ENCODE measurements at regions not wholly inside any gene's neighbourhood (a gene's known extent, or its start where the extent isn't known, plus 50 kb on each side); places are given as distances from the start of the nearest gene placed in this dataset.

DNA sequence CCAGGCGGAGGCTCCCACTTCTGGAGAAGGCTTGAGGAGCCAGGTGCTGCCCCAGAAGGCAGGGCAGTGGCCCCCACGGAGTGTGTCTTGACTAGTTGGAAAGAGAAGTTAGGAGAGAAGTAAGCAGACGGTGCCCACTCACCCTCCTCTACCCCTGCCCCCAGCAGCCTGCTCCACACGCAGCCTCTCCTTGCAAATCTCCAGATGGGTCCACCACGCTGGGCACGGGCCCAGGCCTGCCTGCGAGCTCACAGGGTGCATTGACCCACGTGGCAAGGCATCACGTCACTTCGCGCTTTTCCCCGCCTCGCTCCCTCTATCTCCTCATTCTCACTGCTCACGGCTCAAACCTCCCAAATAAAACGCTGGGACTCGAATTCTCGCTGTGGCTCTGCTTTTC is 71.8 kb upstream of the RAB12 start:
- H3K27me3 ChIP-seq (ENCODE audit: control insufficient read depth, insufficient read depth, low read length), result peaks cover 2% of the 10 kb centered on the region; the same call in 1 of the 2 replicates
- H2BK15ac ChIP-seq (ENCODE audit: low read depth, low read length), result no peak overlapping the region
- in situ Hi-C loops (cut with MboI; ENCODE audit: low sequenced_read_pairs) (no loop called here), intact Hi-C loops (cut with micrococcal nuclease) (no loop called here), dilution Hi-C loops (cut with HindIII; ENCODE audit: low sequenced_read_pairs, unreplicated experiment) (no loop called here)
- ChIA-PET POLR2A (ENCODE audit: unreplicated experiment) (interaction anchor here (0.5 kb wide), 1 partner anchor 127 kb away, joined by 3 read pairs; no protein-coding TSS in a partner anchor), CTCF (no interaction called here)
- H3K36me3 ChIP-seq (ENCODE audit: control insufficient read depth, insufficient read depth, low read length), result no peaks in the 10 kb centered on the region
- H3K9me1 ChIP-seq (ENCODE audit: insufficient read depth, low read length), result no peaks in the 10 kb centered on the region
- no peak overlapping the region for H3K4me2 ChIP-seq (ENCODE audit: low read depth, low read length)
- H2BK120ac ChIP-seq (ENCODE audit: low read depth, low read length), result no peak overlapping the region
- H2AK9ac ChIP-seq (replicated peaks; ENCODE audit: low read depth, low read length, poor library complexity), result no peak overlapping the region
- no peak overlapping the region for H3K56ac ChIP-seq (ENCODE audit: extremely low read depth, insufficient read depth, low read length)
- TF ChIP-seq NFE2L2 (IDR thresholded peaks at IDR 0.05; ENCODE audit: low read depth, low read length) (no peak), MXI1 (IDR thresholded peaks at IDR 0.05; ENCODE audit: borderline replicate concordance, low read depth, low read length) (no peak), CEBPB (IDR thresholded peaks at IDR 0.05; ENCODE audit: low read depth, low read length) (no peak), FOS (IDR thresholded peaks at IDR 0.05; ENCODE audit: low read depth, low read length) (no peak), SMC3 (IDR thresholded peaks at IDR 0.05; ENCODE audit: low read depth, low read length) (no peak), MAFK (IDR thresholded peaks at IDR 0.05; ENCODE audit: low read depth, low read length) (no peak), RFX5 (IDR thresholded peaks at IDR 0.05; ENCODE audit: low read depth, low read length) (no peak), BHLHE40 (IDR thresholded peaks at IDR 0.05; ENCODE audit: low read depth, low read length) (no peak), RCOR1 (IDR thresholded peaks at IDR 0.05; ENCODE audit: insufficient replicate concordance, low read length) (no peak), RAD21 (IDR thresholded peaks at IDR 0.05; ENCODE audit: low read length) (no peak), MAZ (IDR thresholded peaks at IDR 0.05; ENCODE audit: borderline replicate concordance, low read depth, low read length) (no peak), POLR2A (IDR thresholded peaks at IDR 0.05; ENCODE audit: low read depth, low read length) (no peak), CHD1 (IDR thresholded peaks at IDR 0.05; ENCODE audit: low read depth, low read length) (no peak)
- TF ChIP-seq, protein P1, sequence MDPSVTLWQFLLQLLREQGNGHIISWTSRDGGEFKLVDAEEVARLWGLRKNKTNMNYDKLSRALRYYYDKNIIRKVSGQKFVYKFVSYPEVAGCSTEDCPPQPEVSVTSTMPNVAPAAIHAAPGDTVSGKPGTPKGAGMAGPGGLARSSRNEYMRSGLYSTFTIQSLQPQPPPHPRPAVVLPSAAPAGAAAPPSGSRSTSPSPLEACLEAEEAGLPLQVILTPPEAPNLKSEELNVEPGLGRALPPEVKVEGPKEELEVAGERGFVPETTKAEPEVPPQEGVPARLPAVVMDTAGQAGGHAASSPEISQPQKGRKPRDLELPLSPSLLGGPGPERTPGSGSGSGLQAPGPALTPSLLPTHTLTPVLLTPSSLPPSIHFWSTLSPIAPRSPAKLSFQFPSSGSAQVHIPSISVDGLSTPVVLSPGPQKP (IDR thresholded peaks at IDR 0.05; ENCODE audit: borderline replicate concordance, low read depth, low read length), result no peak
- TF ChIP-seq, protein P2, sequence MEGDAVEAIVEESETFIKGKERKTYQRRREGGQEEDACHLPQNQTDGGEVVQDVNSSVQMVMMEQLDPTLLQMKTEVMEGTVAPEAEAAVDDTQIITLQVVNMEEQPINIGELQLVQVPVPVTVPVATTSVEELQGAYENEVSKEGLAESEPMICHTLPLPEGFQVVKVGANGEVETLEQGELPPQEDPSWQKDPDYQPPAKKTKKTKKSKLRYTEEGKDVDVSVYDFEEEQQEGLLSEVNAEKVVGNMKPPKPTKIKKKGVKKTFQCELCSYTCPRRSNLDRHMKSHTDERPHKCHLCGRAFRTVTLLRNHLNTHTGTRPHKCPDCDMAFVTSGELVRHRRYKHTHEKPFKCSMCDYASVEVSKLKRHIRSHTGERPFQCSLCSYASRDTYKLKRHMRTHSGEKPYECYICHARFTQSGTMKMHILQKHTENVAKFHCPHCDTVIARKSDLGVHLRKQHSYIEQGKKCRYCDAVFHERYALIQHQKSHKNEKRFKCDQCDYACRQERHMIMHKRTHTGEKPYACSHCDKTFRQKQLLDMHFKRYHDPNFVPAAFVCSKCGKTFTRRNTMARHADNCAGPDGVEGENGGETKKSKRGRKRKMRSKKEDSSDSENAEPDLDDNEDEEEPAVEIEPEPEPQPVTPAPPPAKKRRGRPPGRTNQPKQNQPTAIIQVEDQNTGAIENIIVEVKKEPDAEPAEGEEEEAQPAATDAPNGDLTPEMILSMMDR (conservative IDR thresholded peaks at IDR 0.05; ENCODE audit: low read depth, low read length), result no peak
- TF ChIP-seq, protein P3, sequence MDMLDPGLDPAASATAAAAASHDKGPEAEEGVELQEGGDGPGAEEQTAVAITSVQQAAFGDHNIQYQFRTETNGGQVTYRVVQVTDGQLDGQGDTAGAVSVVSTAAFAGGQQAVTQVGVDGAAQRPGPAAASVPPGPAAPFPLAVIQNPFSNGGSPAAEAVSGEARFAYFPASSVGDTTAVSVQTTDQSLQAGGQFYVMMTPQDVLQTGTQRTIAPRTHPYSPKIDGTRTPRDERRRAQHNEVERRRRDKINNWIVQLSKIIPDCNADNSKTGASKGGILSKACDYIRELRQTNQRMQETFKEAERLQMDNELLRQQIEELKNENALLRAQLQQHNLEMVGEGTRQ (IDR thresholded peaks at IDR 0.05; ENCODE audit: low read depth, low read length), result no peak
- ATAC-seq (ENCODE audit: low read depth) (no peak), DNase-seq (no peak)
- H3K9ac ChIP-seq (ENCODE audit: low read depth, low read length), result no peak overlapping the region
- H2AK5ac ChIP-seq (ENCODE audit: low read depth, low read length), result no peak overlapping the region
- H3K23ac ChIP-seq (ENCODE audit: low read depth, low read length), result no peak overlapping the region
- H4K20me1 ChIP-seq (ENCODE audit: insufficient read depth, low read length), result no peaks in the 10 kb centered on the region
- no peak overlapping the region for H2AFZ ChIP-seq (replicated peaks; ENCODE audit: low read length, poor library complexity)
- no peak overlapping the region for H2BK20ac ChIP-seq (ENCODE audit: low read depth, low read length)
- 47% methylated on average over 6 of the region's 17 CpGs; no CpG with 5 or more reads in 1 of the 2 experiments for WGBS, 2 experiments (ENCODE audit: extremely low coverage in 2 of 2, insufficient read length in 1 of 2)
- H4K91ac ChIP-seq (ENCODE audit: insufficient read depth, low read depth, low read length), result no peak overlapping the region
- H4K8ac ChIP-seq (ENCODE audit: low read depth in 2 of 2, low read length in 2 of 2), result no peak overlapping the region
- H4K5ac ChIP-seq (ENCODE audit: low read depth, low read length), result no peak overlapping the region
- no TSS peak for BruUV-seq (replicated peaks)
- H3K9me3 ChIP-seq (ENCODE audit: control insufficient read depth, insufficient read depth, low read length), result no peaks in the 10 kb centered on the region
- no peak overlapping the region for H3K18ac ChIP-seq (ENCODE audit: low read depth, low read length)
- no peaks in the 10 kb centered on the region for H3K4me1 ChIP-seq (ENCODE audit: control insufficient read depth, insufficient read depth, low read length)
- H3K4me3 ChIP-seq (ENCODE audit: insufficient read depth, low read depth, low read length), result no peak overlapping the region
- H3K14ac ChIP-seq (replicated peaks; ENCODE audit: low read depth, low read length), result no peak overlapping the region
- H3K4ac ChIP-seq (ENCODE audit: low read depth, low read length), result no peak overlapping the region
- no peaks in the 10 kb centered on the region for H3K79me1 ChIP-seq (ENCODE audit: low read depth in 1 of 2, low read length in 2 of 2)
- no peak overlapping the region for H2BK5ac ChIP-seq (ENCODE audit: low read depth, low read length, poor library complexity, severe bottlenecking)
- no peak overlapping the region for H3K27ac ChIP-seq (ENCODE audit: insufficient read depth, low read length)
